ENCODE measurements at regions not wholly inside any gene's neighbourhood (a gene's known extent, or its start where the extent isn't known, plus 50 kb on each side); places are given as distances from the start of the nearest gene placed in this dataset.

DNA sequence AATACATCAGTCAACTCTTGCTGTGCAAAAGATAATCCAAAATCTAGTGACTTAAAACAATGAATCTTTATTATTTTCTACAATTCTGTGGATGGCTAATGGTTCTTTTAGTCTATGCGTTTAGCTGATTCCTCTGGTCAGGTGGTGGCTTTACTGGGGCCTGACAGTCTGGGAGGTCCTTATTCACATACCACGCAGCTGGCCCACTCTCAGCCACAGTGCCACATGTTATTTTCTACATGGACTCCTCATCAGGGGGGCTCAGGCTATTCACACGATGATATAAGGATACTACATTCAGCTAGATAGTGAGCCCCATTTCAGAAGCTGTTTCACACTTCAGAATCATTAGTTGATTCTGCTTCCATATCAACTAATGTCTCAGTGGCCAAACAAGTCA is 287.5 kb upstream of the MGAT4C start:
- in situ Hi-C loops (cut with MboI; ENCODE audit: low sequenced_read_pairs, unreplicated experiment), result no loop called here
- TF ChIP-seq, protein P1, sequence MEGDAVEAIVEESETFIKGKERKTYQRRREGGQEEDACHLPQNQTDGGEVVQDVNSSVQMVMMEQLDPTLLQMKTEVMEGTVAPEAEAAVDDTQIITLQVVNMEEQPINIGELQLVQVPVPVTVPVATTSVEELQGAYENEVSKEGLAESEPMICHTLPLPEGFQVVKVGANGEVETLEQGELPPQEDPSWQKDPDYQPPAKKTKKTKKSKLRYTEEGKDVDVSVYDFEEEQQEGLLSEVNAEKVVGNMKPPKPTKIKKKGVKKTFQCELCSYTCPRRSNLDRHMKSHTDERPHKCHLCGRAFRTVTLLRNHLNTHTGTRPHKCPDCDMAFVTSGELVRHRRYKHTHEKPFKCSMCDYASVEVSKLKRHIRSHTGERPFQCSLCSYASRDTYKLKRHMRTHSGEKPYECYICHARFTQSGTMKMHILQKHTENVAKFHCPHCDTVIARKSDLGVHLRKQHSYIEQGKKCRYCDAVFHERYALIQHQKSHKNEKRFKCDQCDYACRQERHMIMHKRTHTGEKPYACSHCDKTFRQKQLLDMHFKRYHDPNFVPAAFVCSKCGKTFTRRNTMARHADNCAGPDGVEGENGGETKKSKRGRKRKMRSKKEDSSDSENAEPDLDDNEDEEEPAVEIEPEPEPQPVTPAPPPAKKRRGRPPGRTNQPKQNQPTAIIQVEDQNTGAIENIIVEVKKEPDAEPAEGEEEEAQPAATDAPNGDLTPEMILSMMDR (IDR thresholded peaks at IDR 0.05; ENCODE audit: borderline replicate concordance, control extremely low read depth, extremely low read depth, insufficient read depth, missing control alignments), result no peak
- DNase-seq (ENCODE audit: low spot score), result no peak

DNA sequence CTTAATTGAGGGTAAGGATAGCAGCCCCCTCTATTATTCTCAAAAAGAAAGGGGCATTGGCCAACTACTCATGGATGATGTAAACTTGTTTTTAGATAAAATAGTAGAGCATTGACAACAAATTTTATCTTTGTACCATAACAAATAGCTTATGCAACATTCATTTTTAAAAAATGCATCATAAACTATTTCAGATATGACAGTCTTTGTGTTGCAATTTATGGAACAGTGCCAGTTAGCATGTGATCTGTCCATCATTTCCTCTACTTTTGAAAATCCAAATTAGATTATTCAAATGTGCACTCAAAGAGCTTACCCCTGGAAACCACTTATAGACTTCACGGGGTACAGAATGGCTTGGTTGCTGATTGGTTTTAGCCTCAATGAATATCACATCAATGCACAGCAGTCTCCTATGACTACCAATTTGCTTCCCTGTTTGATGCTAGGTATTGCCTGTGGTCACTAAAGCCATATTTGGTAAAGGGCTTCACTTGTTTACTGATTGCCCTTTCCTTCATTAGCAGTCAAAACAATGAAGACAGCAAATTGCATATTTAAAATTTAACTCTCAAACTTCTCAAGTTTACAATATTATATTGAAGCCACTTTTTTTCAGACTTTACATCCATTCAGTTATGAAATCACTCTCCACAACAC is 274.9 kb upstream of the MGAT4C start:
- in situ Hi-C loops (cut with MboI; ENCODE audit: low sequenced_read_pairs, unreplicated experiment), result no loop called here
- TF ChIP-seq, protein P1 (IDR thresholded peaks at IDR 0.05; ENCODE audit: borderline replicate concordance, control extremely low read depth, extremely low read depth, insufficient read depth, missing control alignments), result no peak

DNA sequence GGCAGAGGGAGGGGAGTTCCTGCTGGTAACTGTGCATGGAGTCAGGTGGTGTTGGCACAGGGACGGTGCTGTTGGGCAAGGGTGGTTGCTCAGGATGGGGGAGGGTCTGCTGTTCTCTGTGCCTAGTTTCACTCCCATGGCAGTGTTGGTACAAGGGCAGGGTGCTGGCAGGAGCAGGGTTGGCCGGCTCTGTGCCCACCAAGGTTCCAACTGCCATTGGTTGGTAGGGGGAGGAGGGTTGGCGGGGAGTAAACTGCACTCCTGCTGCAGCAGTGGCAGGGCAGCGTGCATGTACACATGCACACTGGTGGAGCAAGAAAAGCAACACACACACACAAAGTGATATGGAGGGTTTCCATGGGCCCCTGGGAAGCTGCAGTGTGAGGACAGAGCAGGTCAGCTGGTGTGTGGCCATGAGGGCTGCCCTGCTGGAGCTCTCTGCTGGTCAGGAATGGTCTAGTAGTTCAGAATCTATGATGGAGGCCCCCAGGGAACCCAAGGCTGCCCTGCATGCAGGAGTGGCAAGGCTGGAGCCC is 269.9 kb upstream of the MGAT4C start:
- no peak for DNase-seq (ENCODE audit: low spot score)
- TF ChIP-seq, protein P1 (IDR thresholded peaks at IDR 0.05; ENCODE audit: borderline replicate concordance, control extremely low read depth, extremely low read depth, insufficient read depth, missing control alignments), result no peak
- in situ Hi-C loops (cut with MboI; ENCODE audit: low sequenced_read_pairs, unreplicated experiment), result no loop called here

More for the DNA sequence above, 274.9 kb upstream of the MGAT4C start:
- DNase-seq (ENCODE audit: low spot score), result no peak

DNA sequence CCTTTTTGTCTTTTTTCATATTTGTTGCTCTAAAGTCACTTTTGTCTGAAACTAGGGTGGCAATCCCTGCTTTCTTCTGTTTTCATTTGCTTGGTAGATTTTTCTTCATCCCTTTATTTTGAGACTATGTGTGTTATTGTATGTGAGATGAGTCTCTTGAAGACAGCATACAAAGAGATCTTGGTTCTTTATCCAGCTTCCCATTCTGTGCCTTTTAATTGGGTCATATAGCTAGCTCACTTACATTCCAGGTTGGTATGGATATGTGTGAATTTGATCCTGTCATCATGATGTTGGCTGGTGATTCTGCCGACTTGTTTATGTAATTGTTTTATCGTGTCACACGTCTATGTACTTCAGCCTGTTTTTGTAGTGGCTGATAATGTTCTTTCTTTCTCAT is 267.7 kb upstream of the MGAT4C start:
- TF ChIP-seq, protein P1 (IDR thresholded peaks at IDR 0.05; ENCODE audit: borderline replicate concordance, control extremely low read depth, extremely low read depth, insufficient read depth, missing control alignments), result no peak

DNA sequence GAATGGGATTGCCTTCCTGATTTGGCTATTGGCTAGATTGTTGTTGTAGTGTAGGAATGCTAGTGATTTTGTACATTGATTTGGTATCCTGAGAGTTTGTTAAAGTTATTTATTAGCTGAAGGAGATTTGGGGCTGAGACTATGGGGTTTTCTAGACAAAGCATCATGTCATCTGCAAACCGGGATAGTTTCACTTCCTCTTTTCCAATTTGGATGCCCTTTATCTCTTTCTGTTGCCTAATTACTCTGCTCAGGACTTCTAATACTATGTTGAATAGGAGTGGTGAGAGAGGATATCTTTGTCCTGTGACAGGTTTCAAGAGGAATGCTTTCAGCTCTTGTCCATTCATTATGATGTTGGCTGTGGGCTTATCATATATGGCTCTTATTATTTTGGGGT is 265.7 kb upstream of the MGAT4C start:
- TF ChIP-seq, protein P1 (IDR thresholded peaks at IDR 0.05; ENCODE audit: borderline replicate concordance, control extremely low read depth, extremely low read depth, insufficient read depth, missing control alignments), result no peak
- no peak for DNase-seq (ENCODE audit: low spot score)
- in situ Hi-C loops (cut with MboI; ENCODE audit: low sequenced_read_pairs, unreplicated experiment), result no loop called here

More for the DNA sequence above, 267.7 kb upstream of the MGAT4C start:
- no peak for DNase-seq (ENCODE audit: low spot score)
- in situ Hi-C loops (cut with MboI; ENCODE audit: low sequenced_read_pairs, unreplicated experiment), result no loop called here

DNA sequence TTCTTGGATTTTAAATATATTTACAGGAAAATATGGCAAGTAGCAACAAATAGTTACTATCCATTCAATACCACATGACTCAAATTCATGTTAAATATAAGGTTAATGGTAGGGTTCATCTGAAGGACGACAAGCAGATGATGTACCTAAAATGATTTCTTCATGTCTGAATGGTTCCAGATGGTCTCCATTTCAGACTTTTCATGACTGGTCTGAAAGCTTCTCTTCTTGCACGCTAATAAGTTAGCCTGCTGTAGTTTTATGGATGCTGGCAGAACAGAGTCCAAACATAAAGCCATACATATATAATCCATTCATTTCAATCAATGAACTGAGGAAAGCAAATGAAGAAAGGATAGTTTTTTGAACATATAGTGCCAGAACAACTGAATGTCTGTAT is 257.0 kb upstream of the MGAT4C start:
- TF ChIP-seq, protein P1 (IDR thresholded peaks at IDR 0.05; ENCODE audit: borderline replicate concordance, control extremely low read depth, extremely low read depth, insufficient read depth, missing control alignments), result no peak
- no peak for DNase-seq (ENCODE audit: low spot score)
- in situ Hi-C loops (cut with MboI; ENCODE audit: low sequenced_read_pairs, unreplicated experiment), result no loop called here

Measured in GM13976 (cell line).